ENCODE measurements at regions not wholly inside any gene's neighbourhood (a gene's known extent, or its start where the extent isn't known, plus 50 kb on each side); places are given as distances from the start of the nearest gene placed in this dataset.

DNA sequence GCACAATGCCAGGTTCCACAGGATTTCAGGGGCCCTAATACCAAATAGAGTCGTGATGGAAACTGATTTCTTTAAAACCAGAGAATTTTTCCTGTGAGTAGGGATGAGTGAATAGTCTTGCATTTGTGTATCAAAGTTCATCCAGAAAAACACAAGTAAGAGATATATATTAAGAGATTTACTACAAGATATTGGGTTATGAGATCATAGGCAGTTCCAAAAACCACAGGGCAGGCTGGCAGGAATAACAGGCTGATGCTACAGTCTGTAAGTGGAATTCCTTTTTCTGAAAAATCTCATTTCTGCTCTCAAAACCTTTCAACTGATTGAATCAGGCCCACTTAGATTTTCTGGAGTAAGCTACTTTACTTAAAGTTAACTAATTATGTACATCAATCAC is 1756.2 kb upstream of the SEL1L start:
- no peak overlapping the region for H3K4me3 ChIP-seq (ENCODE audit: low read depth in 2 of 2, low read length in 2 of 2)
- BruUV-seq (replicated peaks) = no TSS peak
- no peaks in the 10 kb centered on the region for H3K27me3 ChIP-seq (ENCODE audit: control insufficient read depth, insufficient read depth, low read length)
- no peak for ATAC-seq
- intact Hi-C loops (cut with micrococcal nuclease; ENCODE audit: unreplicated experiment) (no loop called here), in situ Hi-C loops (cut with HindIII; ENCODE audit: low pct_unique_long_range_greater_than_20kb, low sequenced_read_pairs) (no loop called here)
- no peaks in the 10 kb centered on the region for H3K36me3 ChIP-seq (ENCODE audit: control insufficient read depth, insufficient read depth, low read length)
- no peaks in the 10 kb centered on the region for H3K4me1 ChIP-seq (ENCODE audit: control insufficient read depth, insufficient read depth, low read length)
- H3K9me3 ChIP-seq (ENCODE audit: control insufficient read depth, insufficient read depth, low read depth, low read length) = no peaks in the 10 kb centered on the region
- ChIA-PET POLR2A (no interaction called here), CTCF (no interaction called here)
- no peak for DNase-seq (ENCODE audit: low read depth, low spot score)
- no peak overlapping the region for H3K27ac ChIP-seq (ENCODE audit: low read length)
- TF ChIP-seq, protein P1, sequence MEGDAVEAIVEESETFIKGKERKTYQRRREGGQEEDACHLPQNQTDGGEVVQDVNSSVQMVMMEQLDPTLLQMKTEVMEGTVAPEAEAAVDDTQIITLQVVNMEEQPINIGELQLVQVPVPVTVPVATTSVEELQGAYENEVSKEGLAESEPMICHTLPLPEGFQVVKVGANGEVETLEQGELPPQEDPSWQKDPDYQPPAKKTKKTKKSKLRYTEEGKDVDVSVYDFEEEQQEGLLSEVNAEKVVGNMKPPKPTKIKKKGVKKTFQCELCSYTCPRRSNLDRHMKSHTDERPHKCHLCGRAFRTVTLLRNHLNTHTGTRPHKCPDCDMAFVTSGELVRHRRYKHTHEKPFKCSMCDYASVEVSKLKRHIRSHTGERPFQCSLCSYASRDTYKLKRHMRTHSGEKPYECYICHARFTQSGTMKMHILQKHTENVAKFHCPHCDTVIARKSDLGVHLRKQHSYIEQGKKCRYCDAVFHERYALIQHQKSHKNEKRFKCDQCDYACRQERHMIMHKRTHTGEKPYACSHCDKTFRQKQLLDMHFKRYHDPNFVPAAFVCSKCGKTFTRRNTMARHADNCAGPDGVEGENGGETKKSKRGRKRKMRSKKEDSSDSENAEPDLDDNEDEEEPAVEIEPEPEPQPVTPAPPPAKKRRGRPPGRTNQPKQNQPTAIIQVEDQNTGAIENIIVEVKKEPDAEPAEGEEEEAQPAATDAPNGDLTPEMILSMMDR (IDR thresholded peaks at IDR 0.05) = no peak
- no peak for TF ChIP-seq POLR2AphosphoS5 (IDR thresholded peaks at IDR 0.05; ENCODE audit: low read depth, low read length)
- TF ChIP-seq REST (IDR thresholded peaks at IDR 0.05; ENCODE audit: insufficient read depth in 1 of 2, low read depth in 2 of 2, low read length in 1 of 2) = no peak
- TF ChIP-seq SIN3A (IDR thresholded peaks at IDR 0.05; ENCODE audit: borderline replicate concordance, insufficient read depth, low read depth, low read length) = no peak
- no peak for TF ChIP-seq TCF7L2 (IDR thresholded peaks at IDR 0.05; ENCODE audit: low read depth, low read length)

DNA sequence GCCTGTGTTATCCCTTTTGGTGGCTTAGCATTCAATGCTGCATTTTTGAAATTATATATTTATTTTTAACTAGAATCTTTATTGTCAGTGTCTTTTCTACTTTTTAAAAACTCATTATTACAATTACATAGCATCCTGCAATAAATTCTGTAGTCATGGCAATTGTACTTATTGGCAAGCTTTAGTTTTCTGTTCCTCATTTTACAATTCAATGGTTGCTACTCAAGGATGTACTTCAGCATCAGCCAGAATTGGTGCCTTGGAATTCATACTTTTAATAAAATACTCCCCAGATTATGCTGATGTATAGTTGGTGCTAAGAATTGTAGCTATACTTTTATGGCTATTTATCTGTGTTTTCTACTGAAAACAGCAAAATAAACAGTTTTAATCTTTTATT is 1756.8 kb upstream of the SEL1L start:
- H3K36me3 ChIP-seq (ENCODE audit: control insufficient read depth, insufficient read depth, low read length) = no peaks in the 10 kb centered on the region
- H3K9me3 ChIP-seq (ENCODE audit: control insufficient read depth, insufficient read depth, low read depth, low read length) = no peaks in the 10 kb centered on the region
- no peaks in the 10 kb centered on the region for H3K27me3 ChIP-seq (ENCODE audit: control insufficient read depth, insufficient read depth, low read length)
- ATAC-seq (no peak), DNase-seq (ENCODE audit: low read depth, low spot score) (no peak)
- POLR2A ChIA-PET = no interaction called here
- BruUV-seq (replicated peaks) = no TSS peak
- H3K27ac ChIP-seq (ENCODE audit: low read length) = no peak overlapping the region
- intact Hi-C loops (cut with micrococcal nuclease; ENCODE audit: unreplicated experiment) = no loop called here
- no peak for TF ChIP-seq REST (IDR thresholded peaks at IDR 0.05; ENCODE audit: insufficient read depth in 1 of 2, low read depth in 2 of 2, low read length in 1 of 2)
- TF ChIP-seq, protein P1 (IDR thresholded peaks at IDR 0.05) = no peak
- no peak for TF ChIP-seq SIN3A (IDR thresholded peaks at IDR 0.05; ENCODE audit: borderline replicate concordance, insufficient read depth, low read depth, low read length)
- no peak for TF ChIP-seq TCF7L2 (IDR thresholded peaks at IDR 0.05; ENCODE audit: low read depth, low read length)
- TF ChIP-seq POLR2AphosphoS5 (IDR thresholded peaks at IDR 0.05; ENCODE audit: low read depth, low read length) = no peak
- no peak overlapping the region for H3K4me3 ChIP-seq (ENCODE audit: low read depth in 2 of 2, low read length in 2 of 2)
- in situ Hi-C loops (cut with HindIII; ENCODE audit: low pct_unique_long_range_greater_than_20kb, low sequenced_read_pairs) = no loop called here
- CTCF ChIA-PET = no interaction called here
- no peaks in the 10 kb centered on the region for H3K4me1 ChIP-seq (ENCODE audit: control insufficient read depth, insufficient read depth, low read length)
